ENCODE measurements at regions not wholly inside any gene's neighbourhood (a gene's known extent, or its start where the extent isn't known, plus 50 kb on each side); places are given as distances from the start of the nearest gene placed in this dataset.
"Not testable (repeated sequence)": the region's sequence is repeated elsewhere in the genome, so short reads cannot be mapped to it uniquely, and the experiment has no call there.

- Histone ChIP-seq H3K9ac (ENCODE audit: low read length) (no peak overlapping the region), H3K4me3 (ENCODE audit: insufficient read depth, low read length, poor library complexity, severe bottlenecking) (no peak overlapping the region), H4K20me1 (ENCODE audit: low read depth, low read length) (no peaks in the 10 kb centered on the region), H3K4me2 (ENCODE audit: low read depth, low read length, poor library complexity, severe bottlenecking) (no peak overlapping the region), H3K9me2 (replicated peaks; ENCODE audit: insufficient read depth, low read length) (no peaks in the 10 kb centered on the region), H3K9me3 (ENCODE audit: insufficient read depth, low read length) (no peaks in the 10 kb centered on the region), H3K27me3 (ENCODE audit: low read length) (no peaks in the 10 kb centered on the region), H3K36me3 (ENCODE audit: low read length) (no peaks in the 10 kb centered on the region), H3F3A (ENCODE audit: insufficient read depth) (0 out of 2 replicates have a peak, but pooled peaks cover 4% of the 10 kb centered on the region), H3K27ac (ENCODE audit: low read depth, low read length) (no peak overlapping the region), H3K79me2 (ENCODE audit: insufficient read depth, low read length) (no peaks in the 10 kb centered on the region), H2AFZ (ENCODE audit: low read depth, low read length, severe bottlenecking) (no peak overlapping the region)
- TF ChIP-seq CTCF (IDR thresholded peaks at IDR 0.05; ENCODE audit: insufficient read depth, low read length, poor library complexity, severe bottlenecking) = no peak
- no peak for TF ChIP-seq EZH2phosphoT487 (conservative IDR thresholded peaks at IDR 0.05; ENCODE audit: low read length)
These were observed 111.5 kb downstream of the GNL3L start for GRCh38 chrX:54641530-54641929.

DNA sequence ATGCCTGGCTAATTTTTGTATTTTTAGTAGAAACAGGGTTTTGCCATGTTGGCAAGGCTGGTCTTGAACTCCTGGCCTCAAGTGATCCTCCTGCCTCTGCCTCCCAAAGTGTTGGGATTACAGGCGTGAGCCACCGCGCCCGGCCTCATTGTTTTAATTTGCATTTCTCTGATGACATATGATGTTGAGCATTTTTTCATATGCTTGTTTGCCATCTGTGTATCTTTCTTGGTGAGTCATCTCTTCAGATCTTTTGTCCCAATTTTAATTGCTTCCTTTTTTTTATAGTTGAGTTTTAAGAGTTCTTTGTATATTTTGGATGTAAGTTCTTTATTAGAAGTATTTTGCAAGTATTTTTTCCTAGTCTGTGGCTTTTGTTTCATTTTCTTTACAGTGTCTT is 117.6 kb downstream of the GNL3L start:
- H3K4me2 ChIP-seq (ENCODE audit: low read depth, low read length, poor library complexity, severe bottlenecking); H2AFZ ChIP-seq (ENCODE audit: low read depth, low read length, severe bottlenecking); H3K36me3 ChIP-seq (ENCODE audit: low read length); H3F3A ChIP-seq (ENCODE audit: insufficient read depth); H4K20me1 ChIP-seq (ENCODE audit: low read depth, low read length); H3K9me2 ChIP-seq (replicated peaks; ENCODE audit: insufficient read depth, low read length); H3K27ac ChIP-seq (ENCODE audit: low read depth, low read length); H3K4me3 ChIP-seq (ENCODE audit: insufficient read depth, low read length, poor library complexity, severe bottlenecking); H3K79me2 ChIP-seq (ENCODE audit: insufficient read depth, low read length); H3K9ac ChIP-seq (ENCODE audit: low read length); H3K27me3 ChIP-seq (ENCODE audit: low read length); H3K9me3 ChIP-seq (ENCODE audit: insufficient read depth, low read length): not testable (repeated sequence)

GRCh38 chrX:54659547-54659946 is 129.5 kb downstream of the GNL3L start:
- Histone ChIP-seq H3K9me3 (ENCODE audit: insufficient read depth, low read length) (no peaks in the 10 kb centered on the region), H4K20me1 (ENCODE audit: low read depth, low read length) (no peaks in the 10 kb centered on the region), H3K27ac (ENCODE audit: low read depth, low read length) (no peak overlapping the region), H3K27me3 (ENCODE audit: low read length) (no peaks in the 10 kb centered on the region), H3K9ac (ENCODE audit: low read length) (no peak overlapping the region), H3K4me2 (ENCODE audit: low read depth, low read length, poor library complexity, severe bottlenecking) (no peak overlapping the region), H2AFZ (ENCODE audit: low read depth, low read length, severe bottlenecking) (no peak overlapping the region), H3F3A (ENCODE audit: insufficient read depth) (no peaks in the 10 kb centered on the region), H3K9me2 (replicated peaks; ENCODE audit: insufficient read depth, low read length) (no peaks in the 10 kb centered on the region), H3K79me2 (ENCODE audit: insufficient read depth, low read length) (no peaks in the 10 kb centered on the region), H3K4me3 (ENCODE audit: insufficient read depth, low read length, poor library complexity, severe bottlenecking) (no peak overlapping the region), H3K36me3 (ENCODE audit: low read length) (no peaks in the 10 kb centered on the region)
- no peak for TF ChIP-seq CTCF (IDR thresholded peaks at IDR 0.05; ENCODE audit: insufficient read depth, low read length, poor library complexity, severe bottlenecking)
- no peak for TF ChIP-seq EZH2phosphoT487 (conservative IDR thresholded peaks at IDR 0.05; ENCODE audit: low read length)

- Histone ChIP-seq H3K79me2 (ENCODE audit: insufficient read depth, low read length) (no peaks in the 10 kb centered on the region), H3K36me3 (ENCODE audit: low read length) (no peaks in the 10 kb centered on the region), H3K27ac (ENCODE audit: low read depth, low read length) (no peak overlapping the region), H4K20me1 (ENCODE audit: low read depth, low read length) (no peaks in the 10 kb centered on the region), H3K9me2 (replicated peaks; ENCODE audit: insufficient read depth, low read length) (no peaks in the 10 kb centered on the region), H3K4me3 (ENCODE audit: insufficient read depth, low read length, poor library complexity, severe bottlenecking) (no peak overlapping the region), H3F3A (ENCODE audit: insufficient read depth) (no peaks in the 10 kb centered on the region), H3K9me3 (ENCODE audit: insufficient read depth, low read length) (no peaks in the 10 kb centered on the region), H3K9ac (ENCODE audit: low read length) (no peak overlapping the region), H3K4me2 (ENCODE audit: low read depth, low read length, poor library complexity, severe bottlenecking) (no peak overlapping the region), H2AFZ (ENCODE audit: low read depth, low read length, severe bottlenecking) (no peak overlapping the region), H3K27me3 (ENCODE audit: low read length) (no peaks in the 10 kb centered on the region)
- TF ChIP-seq EZH2phosphoT487 (conservative IDR thresholded peaks at IDR 0.05; ENCODE audit: low read length) (no peak), CTCF (IDR thresholded peaks at IDR 0.05; ENCODE audit: insufficient read depth, low read length, poor library complexity, severe bottlenecking) (no peak)
These were observed 122.3 kb downstream of the ITIH6 start for GRCh38 chrX:54675762-54676161.

Measured in SU-DHL-6 (cell line).